Fibroblast of pulmonary artery (primary cell): ENCODE measurements at regions not wholly inside any gene's neighbourhood (a gene's known extent, or its start where the extent isn't known, plus 50 kb on each side); places are given as distances from the start of the nearest gene placed in this dataset.

Source experiments
- DNase-seq: peaks from one replicate; pipeline ENCODE4 v3.0.0-alpha.2; 2010; ENCODE audit warnings: low read depth
- H3K4me3 ChIP-seq: replicated peaks from 2 replicates; pipeline ENCODE4 v1.5.1; 2011; ENCODE audit warnings: low read depth, mild to moderate bottlenecking, control low read depth, low read length, moderate library complexity
- TF ChIP-seq, protein P1 (sequence below): IDR thresholded peaks from 2 replicates; pipeline ENCODE4 v1.5.1; 2011; ENCODE audit warnings: mild to moderate bottlenecking, control low read depth, low read length, inconsistent platforms; ENCODE audit errors: missing control alignments

- TF ChIP-seq, protein P1, sequence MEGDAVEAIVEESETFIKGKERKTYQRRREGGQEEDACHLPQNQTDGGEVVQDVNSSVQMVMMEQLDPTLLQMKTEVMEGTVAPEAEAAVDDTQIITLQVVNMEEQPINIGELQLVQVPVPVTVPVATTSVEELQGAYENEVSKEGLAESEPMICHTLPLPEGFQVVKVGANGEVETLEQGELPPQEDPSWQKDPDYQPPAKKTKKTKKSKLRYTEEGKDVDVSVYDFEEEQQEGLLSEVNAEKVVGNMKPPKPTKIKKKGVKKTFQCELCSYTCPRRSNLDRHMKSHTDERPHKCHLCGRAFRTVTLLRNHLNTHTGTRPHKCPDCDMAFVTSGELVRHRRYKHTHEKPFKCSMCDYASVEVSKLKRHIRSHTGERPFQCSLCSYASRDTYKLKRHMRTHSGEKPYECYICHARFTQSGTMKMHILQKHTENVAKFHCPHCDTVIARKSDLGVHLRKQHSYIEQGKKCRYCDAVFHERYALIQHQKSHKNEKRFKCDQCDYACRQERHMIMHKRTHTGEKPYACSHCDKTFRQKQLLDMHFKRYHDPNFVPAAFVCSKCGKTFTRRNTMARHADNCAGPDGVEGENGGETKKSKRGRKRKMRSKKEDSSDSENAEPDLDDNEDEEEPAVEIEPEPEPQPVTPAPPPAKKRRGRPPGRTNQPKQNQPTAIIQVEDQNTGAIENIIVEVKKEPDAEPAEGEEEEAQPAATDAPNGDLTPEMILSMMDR = no peak
- no peak for DNase-seq
- no peak overlapping the region for H3K4me3 ChIP-seq
Measured at GRCh38 chr2:37551783-37552182, 119.7 kb downstream of the CDC42EP3 start.

- DNase-seq = no peak
- no peak overlapping the region for H3K4me3 ChIP-seq
- TF ChIP-seq, protein P1 = no peak
Measured at GRCh38 chr2:37552339-37552738, 119.1 kb downstream of the CDC42EP3 start.

DNA sequence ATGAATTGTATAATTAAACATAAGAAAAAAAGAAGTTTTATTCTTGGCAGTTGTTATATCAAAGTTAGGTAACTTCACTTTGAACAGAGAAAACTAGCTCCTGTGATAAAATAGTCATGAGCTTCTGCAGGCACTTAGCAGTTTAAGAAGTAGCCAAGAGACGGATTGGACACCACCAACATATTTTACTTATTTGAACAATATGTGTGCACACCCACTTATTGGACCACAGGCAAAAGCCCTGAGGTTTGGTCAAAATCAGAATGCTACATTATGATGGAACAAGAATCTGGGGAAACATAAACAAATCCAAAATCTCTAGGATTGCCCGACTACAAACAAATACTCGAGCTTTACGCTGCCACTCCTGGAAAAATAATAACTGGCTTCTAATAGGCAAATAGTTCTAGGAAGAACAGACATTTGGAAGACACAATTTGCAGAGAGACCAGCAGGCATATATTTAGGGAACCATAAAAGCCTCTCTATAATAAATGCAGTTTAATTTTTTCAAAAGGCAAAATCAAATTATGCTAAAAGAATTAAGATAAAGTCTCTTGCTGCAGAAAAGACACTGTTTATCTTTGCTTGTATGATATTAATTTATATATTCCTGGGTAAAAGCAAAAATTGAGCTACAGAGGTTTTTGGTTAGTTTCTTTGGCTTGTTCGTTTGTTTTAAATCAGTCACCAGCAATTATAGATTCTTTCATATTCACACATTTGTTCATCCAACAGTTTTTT is 117.9 kb downstream of the CDC42EP3 start:
- DNase-seq = no peak
- H3K4me3 ChIP-seq = no peak overlapping the region
- TF ChIP-seq, protein P1 = no peak

GRCh38 chr2:37554155-37554510 is 117.3 kb downstream of the CDC42EP3 start:
- TF ChIP-seq, protein P1 = no peak
- no peak overlapping the region for H3K4me3 ChIP-seq
- no peak for DNase-seq

GRCh38 chr2:37554687-37555086 is 116.8 kb downstream of the CDC42EP3 start:
- H3K4me3 ChIP-seq = no peak overlapping the region
- no peak for DNase-seq
- TF ChIP-seq, protein P1 = no peak

DNA sequence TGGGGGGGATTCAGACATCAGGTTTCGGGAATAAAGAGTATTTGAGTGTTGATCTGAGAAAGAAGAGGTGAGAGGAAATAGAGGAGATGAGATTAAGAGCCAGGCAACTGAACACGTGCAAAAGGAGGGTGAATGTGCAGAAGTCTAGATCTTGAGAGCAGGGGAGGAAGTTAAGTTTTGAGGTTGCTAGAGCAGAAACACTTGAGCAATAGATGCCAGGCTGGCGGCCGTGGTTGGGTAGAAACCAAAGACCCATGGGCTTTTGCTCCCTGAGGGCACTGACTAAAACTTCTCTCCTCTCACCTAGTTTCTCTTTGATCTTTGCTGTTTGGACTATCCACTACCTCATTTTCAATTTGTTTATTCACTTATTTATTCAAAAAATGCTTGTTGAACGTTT is 116.0 kb downstream of the CDC42EP3 start:
- H3K4me3 ChIP-seq = no peak overlapping the region
- DNase-seq = no peak
- TF ChIP-seq, protein P1 = no peak

GRCh38 chr2:37556256-37556655 is 115.2 kb downstream of the CDC42EP3 start:
- no peak for DNase-seq
- no peak overlapping the region for H3K4me3 ChIP-seq
- TF ChIP-seq, protein P1 = no peak
